ENCODE measurements at regions not wholly inside any gene's neighbourhood (a gene's known extent, or its start where the extent isn't known, plus 50 kb on each side); places are given as distances from the start of the nearest gene placed in this dataset.
A peak's percentile ranks its signal among the peaks of the same experiment; 100 is the strongest.
"Not testable (repeated sequence)": the region's sequence is repeated elsewhere in the genome, so short reads cannot be mapped to it uniquely, and the experiment has no call there.

DNA sequence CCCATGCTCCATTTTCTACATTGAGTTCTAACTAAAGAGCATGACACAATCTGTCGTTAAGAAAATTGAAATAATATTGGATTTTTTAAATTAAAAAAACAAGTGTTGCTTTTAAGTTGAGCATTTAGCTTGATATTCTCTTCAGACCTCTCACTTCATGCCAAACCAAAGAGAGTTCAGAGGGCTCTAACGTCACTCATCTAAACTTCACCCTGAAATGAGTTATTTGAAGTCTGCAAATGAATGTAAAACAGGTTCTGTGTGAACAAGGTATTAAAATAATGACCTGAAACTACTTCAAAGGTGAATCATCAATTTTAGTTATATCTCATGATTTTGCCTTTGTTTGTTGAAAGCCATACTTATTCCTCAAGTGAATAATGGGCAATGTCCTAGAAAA is 61.8 kb downstream of the MRPL57 start:
- no peak overlapping the region for H3K27ac Mint-ChIP-seq
- no peaks in the 10 kb centered on the region for H3K4me1 Mint-ChIP-seq (ENCODE audit: low read depth)
- H3K4me3 Mint-ChIP-seq (ENCODE audit: low read depth): no peak overlapping the region
- H3K9me3 Mint-ChIP-seq (ENCODE audit: low read depth): peaks cover 8% of the 10 kb centered on the region
- DNase-seq (ENCODE audit: low spot score, unreplicated experiment): no peak
- H3K27me3 Mint-ChIP-seq: peaks cover 4% of the 10 kb centered on the region
- H3K36me3 Mint-ChIP-seq (ENCODE audit: insufficient read depth): no peaks in the 10 kb centered on the region
- TF ChIP-seq, protein P1, sequence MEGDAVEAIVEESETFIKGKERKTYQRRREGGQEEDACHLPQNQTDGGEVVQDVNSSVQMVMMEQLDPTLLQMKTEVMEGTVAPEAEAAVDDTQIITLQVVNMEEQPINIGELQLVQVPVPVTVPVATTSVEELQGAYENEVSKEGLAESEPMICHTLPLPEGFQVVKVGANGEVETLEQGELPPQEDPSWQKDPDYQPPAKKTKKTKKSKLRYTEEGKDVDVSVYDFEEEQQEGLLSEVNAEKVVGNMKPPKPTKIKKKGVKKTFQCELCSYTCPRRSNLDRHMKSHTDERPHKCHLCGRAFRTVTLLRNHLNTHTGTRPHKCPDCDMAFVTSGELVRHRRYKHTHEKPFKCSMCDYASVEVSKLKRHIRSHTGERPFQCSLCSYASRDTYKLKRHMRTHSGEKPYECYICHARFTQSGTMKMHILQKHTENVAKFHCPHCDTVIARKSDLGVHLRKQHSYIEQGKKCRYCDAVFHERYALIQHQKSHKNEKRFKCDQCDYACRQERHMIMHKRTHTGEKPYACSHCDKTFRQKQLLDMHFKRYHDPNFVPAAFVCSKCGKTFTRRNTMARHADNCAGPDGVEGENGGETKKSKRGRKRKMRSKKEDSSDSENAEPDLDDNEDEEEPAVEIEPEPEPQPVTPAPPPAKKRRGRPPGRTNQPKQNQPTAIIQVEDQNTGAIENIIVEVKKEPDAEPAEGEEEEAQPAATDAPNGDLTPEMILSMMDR (IDR thresholded peaks at IDR 0.05; ENCODE audit: unreplicated experiment): no peak

DNA sequence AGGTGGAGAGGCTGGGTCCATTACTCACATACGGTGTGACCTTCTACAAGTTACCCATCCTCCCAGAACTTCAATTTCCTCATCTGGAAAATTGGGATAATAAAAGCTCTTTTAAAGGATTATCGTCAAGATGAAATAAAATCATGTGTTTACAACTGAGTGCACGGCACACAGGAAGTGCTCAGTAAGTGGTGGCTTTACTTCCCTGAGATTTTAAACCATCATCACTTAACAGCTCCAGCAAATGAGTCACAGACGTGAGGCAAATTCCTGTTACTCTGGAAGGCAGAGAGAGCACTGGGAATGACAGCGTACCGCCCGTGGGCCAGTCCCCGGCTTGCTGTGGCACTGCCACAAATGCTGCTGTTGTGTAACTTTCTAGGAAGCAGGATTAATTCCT is 64.1 kb downstream of the MRPL57 start:
- TF ChIP-seq, protein P1 (IDR thresholded peaks at IDR 0.05; ENCODE audit: unreplicated experiment): no peak
- H3K4me1 Mint-ChIP-seq (ENCODE audit: low read depth): no peaks in the 10 kb centered on the region
- H3K4me3 Mint-ChIP-seq (ENCODE audit: low read depth): no peak overlapping the region
- no peak overlapping the region for H3K27ac Mint-ChIP-seq
- no peak for DNase-seq (ENCODE audit: low spot score, unreplicated experiment)
- H3K27me3 Mint-ChIP-seq: peaks cover 4% of the 10 kb centered on the region
- no peaks in the 10 kb centered on the region for H3K36me3 Mint-ChIP-seq (ENCODE audit: insufficient read depth)
- peaks cover 8% of the 10 kb centered on the region for H3K9me3 Mint-ChIP-seq (ENCODE audit: low read depth)

DNA sequence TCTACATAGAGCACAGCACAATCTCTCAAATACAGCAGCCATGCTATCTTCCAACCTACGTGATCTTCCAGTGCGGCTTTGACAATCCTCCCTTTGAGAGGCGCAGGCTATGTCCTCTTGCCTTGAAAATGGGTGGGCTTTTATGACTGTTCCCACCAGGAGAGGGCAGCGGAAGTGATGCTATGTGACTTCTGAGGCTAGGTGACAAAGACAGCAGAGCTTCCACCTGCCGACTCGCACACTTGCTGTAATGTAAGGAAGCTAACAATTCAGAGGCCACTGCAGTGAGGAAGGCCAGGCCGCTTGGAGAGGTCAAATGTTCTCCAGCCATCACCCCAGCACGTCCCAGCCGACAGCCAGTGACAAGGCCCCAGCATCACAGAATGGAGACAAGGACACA is 65.8 kb downstream of the MRPL57 start:
- no peak for DNase-seq (ENCODE audit: low spot score, unreplicated experiment)
- no peaks in the 10 kb centered on the region for H3K4me1 Mint-ChIP-seq (ENCODE audit: low read depth)
- H3K9me3 Mint-ChIP-seq (ENCODE audit: low read depth): peaks cover 8% of the 10 kb centered on the region
- H3K36me3 Mint-ChIP-seq (ENCODE audit: insufficient read depth): no peaks in the 10 kb centered on the region
- no peak overlapping the region for H3K4me3 Mint-ChIP-seq (ENCODE audit: low read depth)
- H3K27ac Mint-ChIP-seq: peak overlapping the region; percentile 65
- TF ChIP-seq, protein P1 (IDR thresholded peaks at IDR 0.05; ENCODE audit: unreplicated experiment): peak; percentile 37
- peaks cover 4% of the 10 kb centered on the region for H3K27me3 Mint-ChIP-seq

DNA sequence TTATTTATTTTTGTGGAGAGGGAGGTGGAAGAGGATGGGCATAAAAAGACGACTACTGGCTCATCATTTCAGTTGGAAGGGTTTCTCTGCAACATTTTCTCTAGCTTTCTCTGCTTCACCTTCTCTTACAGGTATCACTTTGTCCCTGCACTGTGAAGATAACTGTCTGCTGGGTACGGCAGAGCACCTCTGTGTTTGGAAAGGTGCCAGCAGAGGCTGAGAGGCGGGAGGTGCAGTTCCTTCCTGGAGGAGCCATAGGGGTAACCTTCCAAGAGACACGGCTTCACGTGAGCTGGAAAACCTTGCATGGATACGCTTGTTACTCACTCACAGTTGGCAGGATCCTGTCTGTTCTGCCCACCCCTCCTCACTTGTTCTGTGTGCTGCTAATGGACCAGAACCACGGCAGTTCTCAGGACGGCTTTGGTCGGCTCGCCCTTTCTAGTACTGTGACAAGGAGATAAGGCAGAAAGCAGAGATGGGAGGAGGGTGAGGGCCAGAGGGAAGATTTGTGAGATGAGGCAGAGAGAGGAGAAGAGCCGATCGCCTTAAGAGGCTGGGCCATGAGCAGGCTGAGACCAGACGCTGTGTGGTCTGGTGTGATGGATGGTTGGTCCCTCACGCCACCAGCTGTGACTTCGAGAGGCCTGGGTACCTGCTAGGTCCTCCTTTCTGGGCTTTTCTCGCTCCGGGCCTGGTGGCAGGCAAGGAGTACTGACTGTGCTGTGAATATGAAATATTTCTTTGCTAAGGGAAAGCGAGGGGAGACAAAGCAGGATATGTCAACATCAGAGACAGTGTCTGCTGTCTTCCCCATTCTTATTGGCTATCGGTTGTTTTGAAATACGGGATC is 66.8 kb downstream of the MRPL57 start:
- TF ChIP-seq, protein P1 (IDR thresholded peaks at IDR 0.05; ENCODE audit: unreplicated experiment): no peak
- DNase-seq (ENCODE audit: low spot score, unreplicated experiment): no peak
- Mint-ChIP-seq H3K27ac (no peak overlapping the region), H3K27me3 (peaks cover 4% of the 10 kb centered on the region), H3K4me1 (ENCODE audit: low read depth) (no peaks in the 10 kb centered on the region), H3K36me3 (ENCODE audit: insufficient read depth) (no peaks in the 10 kb centered on the region), H3K9me3 (ENCODE audit: low read depth) (peaks cover 3% of the 10 kb centered on the region), H3K4me3 (ENCODE audit: low read depth) (no peak overlapping the region)

DNA sequence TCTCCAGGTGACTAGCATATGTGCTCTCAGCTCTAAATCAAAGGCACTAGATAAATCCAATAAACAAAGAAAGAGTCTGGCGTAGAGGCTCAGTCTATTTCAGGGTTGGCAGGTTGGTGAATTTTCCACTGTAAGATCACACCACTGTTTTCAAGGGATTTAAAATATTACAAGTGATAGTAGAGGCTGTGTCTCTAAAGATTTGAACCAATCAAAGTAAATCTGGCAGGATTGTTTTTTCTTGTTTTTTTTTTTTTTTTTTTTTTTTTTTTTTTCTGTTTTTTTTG is 67.4 kb downstream of the MRPL57 start:
- not testable (repeated sequence) for H3K4me1 Mint-ChIP-seq (ENCODE audit: low read depth); DNase-seq (ENCODE audit: low spot score, unreplicated experiment); H3K9me3 Mint-ChIP-seq (ENCODE audit: low read depth); H3K36me3 Mint-ChIP-seq (ENCODE audit: insufficient read depth); H3K27ac Mint-ChIP-seq; H3K27me3 Mint-ChIP-seq; H3K4me3 Mint-ChIP-seq (ENCODE audit: low read depth)
